Posterior cingulate gyrus (tissue), 11 donors: ENCODE measurements at regions not wholly inside any gene's neighbourhood (a gene's known extent, or its start where the extent isn't known, plus 50 kb on each side); places are given as distances from the start of the nearest gene placed in this dataset.

Source experiments
- DNase-seq, 10 donors: peaks; one replicate each; pipeline versions ENCODE4 v3.0.0 to v3.0.0-alpha.2; 2020 to 2021; ENCODE audit warnings: mixed read lengths in 3 of 10
- intact Hi-C: fragments of 100-400 bp; cut with DNase I; formaldehyde crosslinking; loops from one replicate; pipeline ENCODE4 v1.15.1; 2023

DNA sequence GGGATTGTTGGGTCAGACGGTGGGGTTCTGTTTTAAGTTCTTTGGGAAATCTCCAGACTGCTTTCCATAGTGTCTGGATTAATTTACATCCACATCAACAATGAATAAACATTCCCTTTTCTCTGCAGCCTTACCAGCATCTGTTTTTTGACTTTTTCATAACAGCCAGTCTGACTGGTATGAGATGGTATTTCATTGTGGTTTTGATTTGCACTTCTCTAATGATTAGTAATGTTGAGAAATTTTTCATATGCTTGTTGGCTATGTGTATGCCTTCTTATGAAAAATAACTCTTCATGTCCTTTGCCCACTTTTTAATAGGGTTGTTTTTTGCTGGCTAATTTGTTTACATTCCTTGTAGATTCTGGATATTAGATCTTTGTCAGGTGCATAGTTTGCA, 140.8 kb upstream of the CNTN1 start:
- intact Hi-C loops = no loop called here
- no peak for DNase-seq

DNA sequence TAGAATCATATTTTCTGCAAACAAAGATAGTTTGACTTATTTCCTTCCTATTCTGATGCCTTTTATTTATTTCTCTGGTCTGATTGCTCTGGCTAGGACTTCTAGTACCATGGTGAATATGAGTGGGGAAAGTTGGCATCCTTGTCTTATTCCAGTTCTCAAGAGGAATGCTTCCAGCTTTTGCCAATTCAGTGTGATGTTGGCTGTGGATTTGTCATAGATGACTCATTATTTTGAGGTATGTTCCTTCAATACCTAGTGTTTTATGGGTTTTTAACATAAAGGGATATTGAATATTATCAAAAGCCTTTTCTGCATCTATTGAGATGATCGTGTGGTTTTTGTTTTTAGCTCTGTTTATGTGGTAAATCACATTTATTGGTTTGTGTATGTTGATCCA, 139.4 kb upstream of the CNTN1 start:
- intact Hi-C loops = no loop called here
- DNase-seq = no peak

DNA sequence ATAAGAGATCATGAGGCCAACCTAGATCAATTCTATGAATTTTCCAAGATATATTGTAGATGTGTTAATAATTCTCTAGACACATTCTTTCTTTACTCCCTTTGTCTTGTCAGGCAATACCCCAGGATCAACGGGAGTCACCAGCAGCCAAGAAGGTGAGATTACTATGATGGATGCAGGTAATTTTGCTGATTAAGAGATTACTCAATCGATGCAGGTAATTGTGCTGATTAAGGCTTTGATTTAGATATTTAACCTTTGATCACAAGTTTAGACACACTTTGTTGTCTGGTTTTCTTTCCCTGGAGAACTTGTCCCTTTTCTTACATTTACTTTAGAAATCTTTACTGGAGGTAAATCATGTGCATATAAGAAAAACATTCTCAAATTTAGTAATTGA, 134.3 kb upstream of the CNTN1 start:
- DNase-seq = no peak
- intact Hi-C loops = no loop called here

DNA sequence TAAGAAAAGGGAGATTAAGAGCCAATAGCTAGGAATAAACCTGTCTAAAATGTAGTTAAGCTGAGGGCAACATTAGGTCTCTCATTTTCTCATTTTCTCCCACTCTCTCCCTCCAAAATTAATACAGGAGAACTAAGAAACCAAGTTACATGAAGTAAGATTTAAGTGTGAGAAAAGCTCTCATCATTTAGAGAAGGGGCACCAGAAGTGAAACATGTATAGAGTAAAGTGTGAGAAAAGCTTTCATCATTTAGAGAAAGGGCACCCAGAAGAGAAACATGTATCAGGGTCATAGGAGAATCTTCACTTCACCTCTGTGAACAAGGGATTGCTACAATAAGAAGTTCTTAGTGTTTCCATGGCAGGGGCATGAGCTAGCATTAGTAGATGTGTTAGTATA, 132.4 kb upstream of the CNTN1 start:
- no peak for DNase-seq
- intact Hi-C loops = no loop called here

DNA sequence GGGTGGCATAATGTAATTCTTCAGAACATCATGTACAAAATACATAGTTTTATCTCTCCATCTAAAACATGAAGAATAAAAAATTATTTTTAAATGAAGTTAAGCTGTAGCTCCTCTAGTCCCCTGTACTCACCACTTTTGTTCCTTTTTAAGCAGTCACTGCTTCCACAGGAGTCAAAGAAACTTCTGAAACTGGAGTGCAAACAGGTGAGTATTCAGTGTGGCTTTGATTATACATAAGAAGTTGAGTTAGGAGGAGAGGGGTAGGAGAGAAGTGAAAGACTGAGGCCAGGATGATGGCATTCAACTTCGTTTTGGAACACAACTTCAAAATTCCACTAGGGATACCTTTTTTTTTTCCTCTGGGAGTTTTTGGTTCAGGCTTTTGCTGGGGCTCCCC, 131.4 kb upstream of the CNTN1 start:
- intact Hi-C loops = no loop called here
- no peak for DNase-seq

DNA sequence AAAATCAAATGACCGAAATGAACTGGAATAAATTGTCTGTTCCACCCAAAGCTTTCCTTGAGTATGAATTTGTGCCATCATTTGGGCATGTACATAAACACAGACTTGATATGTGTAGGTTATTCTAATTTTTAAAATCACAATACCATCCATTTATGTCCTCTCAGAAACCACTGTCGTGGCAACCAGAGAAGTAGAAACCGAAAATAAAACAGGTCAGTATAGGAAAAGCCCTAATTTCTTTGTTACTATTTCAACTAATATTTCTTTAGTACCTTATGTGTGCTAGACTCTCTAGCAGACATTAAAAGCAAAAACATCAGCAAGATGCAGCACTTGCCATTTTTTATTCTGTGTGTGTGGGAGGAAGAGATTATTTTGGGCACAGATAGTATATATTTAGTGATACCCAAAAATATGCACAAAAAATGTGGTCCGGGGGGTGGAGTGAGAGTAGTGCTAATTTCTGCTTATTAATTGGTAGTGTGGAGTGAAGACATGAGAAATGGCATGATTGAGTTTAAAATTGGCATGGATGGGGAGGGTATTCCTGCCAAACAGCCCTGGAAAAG, 130.8 kb upstream of the CNTN1 start:
- intact Hi-C loops = no loop called here
- DNase-seq = no peak

DNA sequence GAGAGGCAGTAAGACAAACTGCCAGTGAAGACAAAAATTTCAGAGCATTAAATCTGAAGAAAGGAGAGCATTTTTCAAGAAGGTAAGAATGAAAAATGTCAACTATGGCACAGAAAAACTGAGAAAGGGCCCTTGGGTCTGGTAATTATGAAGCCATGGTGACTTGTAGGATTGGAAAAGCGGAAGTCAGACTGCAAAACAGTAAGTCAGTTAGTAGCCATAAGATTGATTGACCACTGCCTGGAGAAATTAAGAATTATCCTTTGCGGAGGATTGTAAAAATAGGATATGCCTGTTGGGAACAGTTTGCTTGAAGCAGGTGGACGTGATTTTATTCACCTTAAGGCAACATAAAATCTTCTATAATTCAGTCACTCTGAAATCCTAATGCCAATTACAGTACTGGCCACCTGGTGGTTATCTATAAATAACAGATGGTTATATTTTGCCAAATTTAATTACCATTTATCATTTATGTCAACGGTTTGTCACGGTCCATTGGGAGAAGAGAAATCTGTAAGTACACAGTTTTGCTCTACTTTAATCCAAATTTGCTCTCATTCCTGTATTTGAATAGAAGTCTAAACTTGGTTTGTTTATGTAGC, 127.1 kb upstream of the CNTN1 start:
- DNase-seq = no peak
- intact Hi-C loops = no loop called here

DNA sequence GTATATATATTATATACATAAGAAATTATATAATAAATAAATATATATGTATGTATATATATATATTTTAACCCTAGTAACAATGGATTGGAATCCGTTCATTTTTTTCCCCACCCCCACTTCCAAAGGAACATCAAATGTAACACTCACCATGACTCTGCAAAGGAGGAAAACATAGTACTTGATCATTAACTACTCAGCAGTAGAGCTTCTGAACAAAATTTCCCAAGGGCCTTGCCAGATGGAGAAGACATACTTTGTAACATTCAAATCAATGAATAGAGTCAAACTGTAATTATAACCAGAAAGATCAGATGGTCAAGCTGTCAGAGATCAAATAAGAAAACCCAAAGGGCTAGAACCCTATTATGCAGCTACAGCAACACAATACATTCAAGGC, 126.0 kb upstream of the CNTN1 start:
- intact Hi-C loops = no loop called here
- DNase-seq = no peak

DNA sequence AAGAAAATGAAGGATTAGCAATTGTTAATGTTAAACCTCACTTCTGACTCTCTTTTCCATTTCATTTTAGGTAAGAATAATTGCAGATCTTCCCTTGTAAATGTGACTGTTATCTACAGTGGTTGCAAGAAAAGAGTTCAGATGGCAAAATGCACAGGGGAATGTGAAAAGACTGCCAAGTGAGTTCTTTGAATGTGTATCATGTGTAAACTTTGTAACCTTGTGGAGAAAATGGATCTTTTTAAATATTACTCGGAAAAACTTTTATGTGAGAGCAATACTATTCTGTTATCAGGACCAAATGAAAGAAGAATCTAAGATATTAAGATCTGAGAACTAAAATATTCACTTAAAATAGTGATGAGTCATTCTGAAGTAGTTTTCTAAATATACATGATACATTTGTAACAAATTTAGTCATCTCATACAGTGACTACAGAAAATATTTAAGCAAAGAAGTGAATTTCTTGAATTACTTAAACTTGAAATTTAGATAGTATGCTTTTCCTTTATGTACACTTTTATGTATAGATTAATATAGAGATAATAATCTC, 122.5 kb upstream of the CNTN1 start:
- no peak for DNase-seq
- intact Hi-C loops = no loop called here

DNA sequence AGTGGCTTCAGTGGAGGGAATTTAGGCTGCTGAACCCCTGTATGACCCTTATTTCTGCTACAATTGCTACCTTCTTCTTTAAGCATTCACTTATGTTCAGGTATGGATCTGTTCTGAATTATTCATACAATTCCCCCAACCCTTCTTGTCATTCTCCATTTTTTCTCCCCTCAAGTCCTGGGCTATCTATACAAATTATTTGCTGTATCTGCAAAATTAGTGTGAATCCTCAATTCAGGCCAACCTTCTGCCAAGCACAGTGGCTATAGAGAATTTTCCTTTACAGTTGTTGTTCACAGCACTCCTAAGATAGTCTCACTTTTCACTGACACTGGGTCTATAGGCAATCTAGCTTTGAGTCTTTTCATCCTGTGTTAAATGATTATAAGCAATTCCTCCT, 119.2 kb upstream of the CNTN1 start:
- intact Hi-C loops = no loop called here
- DNase-seq = no peak

DNA sequence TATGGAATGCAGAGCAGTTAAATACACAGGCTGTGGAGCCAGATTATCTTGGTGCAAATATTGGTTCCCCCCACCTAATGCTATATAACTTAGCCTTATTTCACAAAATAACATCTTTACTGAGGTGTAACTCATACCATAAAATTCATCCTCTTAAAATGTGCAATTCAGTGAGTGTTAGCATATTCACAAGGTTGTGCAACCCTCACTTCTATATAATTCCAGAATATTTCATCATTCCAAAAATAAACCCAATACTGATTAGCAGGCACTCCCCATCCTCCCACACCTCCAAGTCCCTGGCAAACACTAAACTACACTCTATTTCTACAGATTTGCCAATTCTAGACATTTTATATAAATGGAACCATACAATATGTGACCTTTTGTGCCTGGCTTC, 116.3 kb upstream of the CNTN1 start:
- intact Hi-C loops = no loop called here
- no peak for DNase-seq

DNA sequence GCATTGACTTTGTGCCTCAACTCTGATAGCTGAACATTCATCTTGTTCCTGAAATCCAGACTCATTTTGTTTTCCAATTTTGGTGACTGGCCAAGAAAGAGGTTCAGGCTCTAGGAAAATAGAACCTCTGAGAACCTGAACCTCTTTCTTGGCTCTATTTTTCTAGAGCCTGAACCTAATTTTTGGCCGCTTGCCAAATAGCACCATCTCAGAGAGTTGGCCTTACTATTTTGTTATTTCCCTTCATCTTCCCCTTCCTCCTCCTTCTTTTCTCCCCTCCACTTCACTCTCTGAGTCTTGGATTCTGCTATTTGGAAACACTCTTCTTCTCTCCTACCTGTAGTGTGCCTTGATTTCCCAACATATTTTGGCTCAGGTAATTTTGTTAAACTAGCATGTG, 114.4 kb upstream of the CNTN1 start:
- DNase-seq = no peak
- intact Hi-C loops = no loop called here

DNA sequence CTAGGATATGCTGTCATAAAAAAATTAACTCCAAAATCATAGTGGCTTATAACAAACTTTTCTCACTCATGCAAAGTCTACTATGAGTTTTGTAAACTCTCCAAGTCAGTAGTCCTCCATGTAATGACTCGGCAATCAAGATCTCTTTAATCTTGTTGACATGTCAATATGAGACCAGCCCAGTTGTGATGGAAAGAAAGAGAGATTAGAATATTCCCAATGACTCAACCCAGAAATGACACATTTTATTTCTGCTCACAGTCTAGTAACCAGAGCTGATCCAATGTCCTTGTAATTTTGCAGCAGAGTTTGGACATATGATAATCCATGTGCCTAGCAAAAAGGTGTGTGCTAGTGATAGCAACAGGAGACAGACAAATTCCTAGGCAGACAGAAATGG, 112.6 kb upstream of the CNTN1 start:
- no peak for DNase-seq
- intact Hi-C loops = no loop called here

DNA sequence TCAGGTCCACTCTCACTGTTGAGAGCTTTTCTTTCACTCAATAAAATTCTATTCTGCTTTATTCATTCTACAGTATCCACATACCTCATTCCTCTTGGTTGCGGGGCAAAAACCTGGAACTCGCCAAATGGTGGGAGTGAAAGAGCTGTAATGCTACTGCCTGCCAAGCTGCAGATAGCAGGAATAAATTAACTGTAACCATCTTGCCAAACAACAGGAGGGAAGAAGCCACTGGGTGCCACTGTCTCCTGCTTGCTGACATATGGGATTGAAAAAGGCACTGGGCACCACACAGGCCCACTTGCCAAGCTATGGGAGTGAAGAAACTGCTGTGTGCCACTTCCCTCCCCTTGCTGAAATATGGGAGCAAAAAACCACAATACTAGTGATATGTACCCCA, 111.9 kb upstream of the CNTN1 start:
- intact Hi-C loops = no loop called here
- DNase-seq = peak in 5 of 10 donors; percentile 12 to 81 (median 59)

DNA sequence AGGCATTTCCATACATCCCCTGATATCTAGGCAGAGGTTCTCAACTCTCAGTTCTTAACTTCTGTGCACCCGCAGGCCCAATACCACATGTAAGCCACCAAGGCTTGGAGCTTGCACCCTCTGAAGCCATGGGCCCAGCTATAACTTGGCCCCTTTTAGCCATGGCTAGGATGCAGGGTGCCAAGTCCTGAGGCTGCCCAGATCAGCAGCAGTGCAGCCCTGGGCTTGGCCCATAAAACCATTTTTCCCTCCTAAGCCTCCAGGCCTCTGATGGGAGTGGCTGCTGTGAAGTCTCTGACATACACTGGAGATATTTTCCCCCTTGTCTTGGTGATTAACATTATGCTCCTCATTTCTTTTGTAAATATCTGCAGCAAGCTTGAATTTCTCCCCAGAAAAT, 110.3 kb upstream of the CNTN1 start:
- intact Hi-C loops = no loop called here
- DNase-seq = peak in 1 of 10 donors; percentile 54

DNA sequence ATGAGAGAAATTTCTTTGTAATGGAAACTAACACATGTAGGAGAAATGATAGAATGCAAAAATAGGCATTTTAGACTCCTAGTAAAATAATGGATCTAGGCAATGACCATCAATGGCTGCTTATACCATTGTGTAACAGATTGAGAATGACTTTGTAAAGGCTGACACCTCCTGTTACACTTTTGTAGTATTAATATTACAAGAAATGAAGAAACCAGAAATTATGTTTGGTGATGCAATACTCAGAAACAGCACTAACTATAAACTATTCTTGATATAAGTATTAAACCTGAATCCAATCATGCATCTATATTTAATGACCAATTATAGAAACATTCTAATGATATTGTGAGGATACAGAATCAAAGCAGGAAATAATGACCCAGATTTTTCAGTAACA, 108.5 kb upstream of the CNTN1 start:
- no peak for DNase-seq
- intact Hi-C loops = no loop called here

DNA sequence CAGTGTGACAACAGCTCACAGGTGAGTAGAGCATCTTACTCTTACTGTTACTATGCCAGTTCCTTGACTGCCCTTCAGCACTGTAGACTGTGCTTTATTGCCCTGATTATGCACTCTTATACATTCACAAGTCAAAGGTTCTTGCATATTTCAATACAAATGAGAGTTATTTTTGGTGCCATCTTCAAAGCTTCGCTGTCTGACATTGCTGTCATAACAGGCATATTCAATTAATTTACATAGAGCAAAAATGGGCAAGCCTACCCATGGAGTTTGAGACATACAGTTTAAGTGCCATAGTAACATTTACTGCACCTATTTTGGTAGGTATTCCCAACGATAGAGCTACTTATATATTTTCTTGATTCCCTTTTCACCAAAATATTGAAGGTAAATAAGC, 107.5 kb upstream of the CNTN1 start:
- intact Hi-C loops = no loop called here
- DNase-seq = no peak

DNA sequence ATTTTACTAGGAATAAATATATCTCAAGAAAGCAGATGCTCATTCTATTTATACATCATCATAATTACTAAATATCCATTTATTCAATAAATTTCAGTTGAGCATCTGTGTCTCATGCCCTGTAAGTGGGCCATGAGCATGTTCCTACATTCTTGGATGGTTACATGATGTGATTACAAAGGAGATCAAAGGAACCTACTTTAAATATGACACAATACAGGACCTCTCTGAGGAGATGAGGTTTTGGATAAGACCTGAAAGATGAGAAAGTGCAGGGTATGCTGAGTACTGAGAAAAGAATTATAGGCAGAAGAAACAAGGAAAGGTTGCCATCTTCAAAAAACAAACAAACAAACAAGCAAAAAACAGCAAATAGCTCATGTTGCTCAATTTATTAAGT, 105.4 kb upstream of the CNTN1 start:
- intact Hi-C loops = no loop called here
- no peak for DNase-seq

DNA sequence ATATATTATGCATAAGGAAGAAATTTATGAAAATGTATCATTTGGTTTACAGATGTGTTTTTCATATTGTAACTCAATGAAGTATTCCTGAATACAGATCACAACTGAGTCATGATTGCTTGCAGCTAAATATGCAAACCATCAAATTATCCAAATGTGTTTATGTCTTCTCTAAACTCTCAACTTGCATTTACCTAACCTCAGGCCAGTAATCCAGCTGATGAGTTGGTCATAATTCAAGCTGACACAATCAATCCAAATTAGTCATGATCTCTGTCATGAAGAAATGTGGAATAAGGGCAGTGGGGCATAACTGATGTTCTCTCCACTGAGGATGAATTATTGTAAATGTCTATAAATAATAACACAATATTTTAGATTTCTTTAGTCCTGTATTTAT, 104.8 kb upstream of the CNTN1 start:
- no peak for DNase-seq

DNA sequence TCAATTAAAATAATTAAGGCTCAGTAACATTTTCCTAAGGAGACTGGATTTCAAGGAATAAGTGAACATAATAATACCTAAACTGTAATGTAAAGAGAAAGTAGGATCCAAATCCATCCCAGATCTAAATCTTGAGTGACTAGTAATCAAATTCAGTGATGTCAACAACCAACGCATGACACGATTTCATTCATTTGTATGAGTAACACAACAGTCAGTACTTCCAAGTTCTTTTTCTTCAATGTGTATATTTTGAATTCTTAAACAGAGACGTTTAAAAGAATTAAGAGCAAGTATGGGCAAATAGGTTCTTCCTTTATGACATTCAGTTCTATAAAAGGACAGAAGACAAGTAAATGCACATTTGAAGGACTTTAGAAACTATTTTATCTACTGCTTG, 104.3 kb upstream of the CNTN1 start:
- intact Hi-C loops = no loop called here
- no peak for DNase-seq

More for the DNA sequence above, 104.8 kb upstream of the CNTN1 start:
- intact Hi-C loops = no loop called here

DNA sequence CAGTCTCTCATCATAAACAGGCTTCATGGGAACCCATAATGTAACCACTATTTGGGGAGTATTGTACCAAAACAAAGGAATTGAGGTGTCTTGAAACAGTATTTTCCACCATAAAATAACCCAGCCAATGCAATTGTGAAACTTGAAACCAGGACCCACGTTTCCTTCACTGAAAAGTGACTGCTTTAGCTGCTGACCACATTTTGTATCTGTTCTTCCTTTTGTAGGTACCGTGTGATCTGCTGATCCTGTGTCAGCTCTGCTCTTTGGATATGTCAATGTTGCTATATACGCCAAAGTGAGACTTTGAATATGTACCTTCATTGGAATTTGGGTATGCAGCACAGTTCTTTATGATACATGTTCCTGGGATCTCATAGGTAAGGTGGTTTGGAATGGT, 95.1 kb upstream of the CNTN1 start:
- DNase-seq = no peak
- intact Hi-C loops = no loop called here

DNA sequence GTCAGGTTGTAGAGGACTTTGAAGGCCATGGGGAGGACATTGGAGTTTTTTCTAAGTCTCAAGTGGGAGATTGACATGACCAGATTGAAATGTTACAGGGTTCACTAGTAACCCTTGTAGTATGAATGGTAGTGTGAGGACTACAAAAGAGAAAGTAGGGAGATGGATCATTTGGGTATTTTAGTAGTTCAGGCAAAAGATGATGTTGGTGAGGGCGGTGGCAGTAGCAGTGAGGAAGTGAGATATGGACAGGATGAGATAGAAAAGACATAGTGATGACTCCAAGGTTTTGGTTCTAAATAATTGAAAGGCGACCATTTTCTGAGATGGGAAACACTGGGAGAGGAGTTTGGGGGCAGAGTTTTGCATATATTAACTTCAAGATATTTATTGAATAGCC, 94.2 kb upstream of the CNTN1 start:
- DNase-seq = no peak
- intact Hi-C loops = no loop called here

DNA sequence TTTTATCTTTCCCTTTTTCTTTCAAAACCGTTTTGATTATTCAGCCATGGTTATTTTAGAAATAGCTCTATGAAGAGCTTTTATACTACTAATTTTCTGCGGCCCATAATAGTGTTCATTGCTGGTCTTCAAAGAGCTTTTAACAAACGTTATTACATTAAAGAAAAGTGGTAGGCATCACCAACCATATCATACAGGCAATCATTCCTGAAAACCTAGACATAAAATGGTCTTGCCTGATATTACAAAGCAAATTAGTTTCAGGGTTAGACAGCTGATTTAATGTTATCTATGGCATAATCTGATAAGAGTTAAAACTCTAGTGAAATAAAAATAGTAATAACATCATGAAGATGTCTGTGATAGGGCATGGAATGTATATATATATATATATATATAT, 89.7 kb upstream of the CNTN1 start:
- intact Hi-C loops = no loop called here
- DNase-seq = no peak
